ENCODE measurements at regions not wholly inside any gene's neighbourhood (a gene's known extent, or its start where the extent isn't known, plus 50 kb on each side); places are given as distances from the start of the nearest gene placed in this dataset.
"Not testable (repeated sequence)": the region's sequence is repeated elsewhere in the genome, so short reads cannot be mapped to it uniquely, and the experiment has no call there.

GRCh38 chr10:37493185-37493796 lies 364.1 kb downstream of the ZNF248 start:
- TF ChIP-seq CTCF, POLR2A (IDR thresholded peaks at IDR 0.05): not testable (repeated sequence)
